ENCODE measurements at regions not wholly inside any gene's neighbourhood (a gene's known extent, or its start where the extent isn't known, plus 50 kb on each side); places are given as distances from the start of the nearest gene placed in this dataset.

DNA sequence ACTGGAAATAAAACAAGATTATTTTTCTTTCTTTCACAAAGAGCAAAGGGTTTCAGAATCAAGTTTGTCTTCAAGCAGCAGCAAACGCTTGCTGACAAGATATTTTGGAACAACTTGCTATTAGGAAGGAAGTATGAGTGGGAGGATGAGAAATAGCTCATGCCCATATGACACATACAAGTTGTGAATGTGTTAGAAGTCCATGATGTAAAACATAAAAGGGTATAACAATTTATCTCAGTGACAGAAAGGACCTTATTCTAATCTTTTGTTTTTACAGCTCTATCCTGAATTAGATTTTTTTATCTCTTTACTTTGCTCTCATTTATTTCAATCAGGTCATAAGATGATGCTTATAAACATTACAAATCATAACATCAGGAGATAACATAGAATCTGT, 516.6 kb upstream of the MEF2C start:
- TF ChIP-seq SNAI2 (CRISPR knock-in tag; IDR thresholded peaks at IDR 0.05) = no peak
- ATAC-seq = no peak

- TF ChIP-seq ISL1 (CRISPR knock-in tag; IDR thresholded peaks at IDR 0.05) = no peak
- TF ChIP-seq CREB5 (CRISPR knock-in tag; IDR thresholded peaks at IDR 0.05; ENCODE audit: low read depth) = no peak
- TF ChIP-seq, protein P1, sequence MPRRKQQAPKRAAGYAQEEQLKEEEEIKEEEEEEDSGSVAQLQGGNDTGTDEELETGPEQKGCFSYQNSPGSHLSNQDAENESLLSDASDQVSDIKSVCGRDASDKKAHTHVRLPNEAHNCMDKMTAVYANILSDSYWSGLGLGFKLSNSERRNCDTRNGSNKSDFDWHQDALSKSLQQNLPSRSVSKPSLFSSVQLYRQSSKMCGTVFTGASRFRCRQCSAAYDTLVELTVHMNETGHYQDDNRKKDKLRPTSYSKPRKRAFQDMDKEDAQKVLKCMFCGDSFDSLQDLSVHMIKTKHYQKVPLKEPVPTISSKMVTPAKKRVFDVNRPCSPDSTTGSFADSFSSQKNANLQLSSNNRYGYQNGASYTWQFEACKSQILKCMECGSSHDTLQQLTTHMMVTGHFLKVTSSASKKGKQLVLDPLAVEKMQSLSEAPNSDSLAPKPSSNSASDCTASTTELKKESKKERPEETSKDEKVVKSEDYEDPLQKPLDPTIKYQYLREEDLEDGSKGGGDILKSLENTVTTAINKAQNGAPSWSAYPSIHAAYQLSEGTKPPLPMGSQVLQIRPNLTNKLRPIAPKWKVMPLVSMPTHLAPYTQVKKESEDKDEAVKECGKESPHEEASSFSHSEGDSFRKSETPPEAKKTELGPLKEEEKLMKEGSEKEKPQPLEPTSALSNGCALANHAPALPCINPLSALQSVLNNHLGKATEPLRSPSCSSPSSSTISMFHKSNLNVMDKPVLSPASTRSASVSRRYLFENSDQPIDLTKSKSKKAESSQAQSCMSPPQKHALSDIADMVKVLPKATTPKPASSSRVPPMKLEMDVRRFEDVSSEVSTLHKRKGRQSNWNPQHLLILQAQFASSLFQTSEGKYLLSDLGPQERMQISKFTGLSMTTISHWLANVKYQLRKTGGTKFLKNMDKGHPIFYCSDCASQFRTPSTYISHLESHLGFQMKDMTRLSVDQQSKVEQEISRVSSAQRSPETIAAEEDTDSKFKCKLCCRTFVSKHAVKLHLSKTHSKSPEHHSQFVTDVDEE (CRISPR knock-in tag; IDR thresholded peaks at IDR 0.05) = no peak
- no peak for TF ChIP-seq SNAI2 (CRISPR knock-in tag; IDR thresholded peaks at IDR 0.05)
- TF ChIP-seq TCF4 (CRISPR knock-in tag; IDR thresholded peaks at IDR 0.05; ENCODE audit: borderline replicate concordance) = no peak
- no peak for TF ChIP-seq BACH2 (CRISPR knock-in tag; IDR thresholded peaks at IDR 0.05; ENCODE audit: borderline replicate concordance)
- no peak for TF ChIP-seq ARNTL (CRISPR knock-in tag; IDR thresholded peaks at IDR 0.05; ENCODE audit: borderline replicate concordance, low read depth)
- TF ChIP-seq ZFP3 (CRISPR knock-in tag; IDR thresholded peaks at IDR 0.05) = no peak
- no peak for TF ChIP-seq GLIS3 (CRISPR knock-in tag; IDR thresholded peaks at IDR 0.05)
- TF ChIP-seq ZFP30 (CRISPR knock-in tag; IDR thresholded peaks at IDR 0.05) = no peak
- no peak for TF ChIP-seq ZNF565 (CRISPR knock-in tag; conservative IDR thresholded peaks at IDR 0.05; ENCODE audit: low read depth)
- TF ChIP-seq POU6F1 (CRISPR knock-in tag; IDR thresholded peaks at IDR 0.05; ENCODE audit: borderline replicate concordance, low read depth) = no peak
- TF ChIP-seq CSDC2 (CRISPR knock-in tag; IDR thresholded peaks at IDR 0.05) = no peak
- ATAC-seq = no peak
Measured at GRCh38 chr5:89397096-89397495, 514.1 kb upstream of the MEF2C start.

- no peak for ATAC-seq
- no peak for TF ChIP-seq ZNF565 (CRISPR knock-in tag; conservative IDR thresholded peaks at IDR 0.05; ENCODE audit: low read depth)
- TF ChIP-seq ZNF70 (CRISPR knock-in tag; IDR thresholded peaks at IDR 0.05) = no peak
- no peak for TF ChIP-seq GLIS3 (CRISPR knock-in tag; IDR thresholded peaks at IDR 0.05)
- TF ChIP-seq SNAI2 (CRISPR knock-in tag; IDR thresholded peaks at IDR 0.05) = no peak
- no peak for TF ChIP-seq ARNTL (CRISPR knock-in tag; IDR thresholded peaks at IDR 0.05; ENCODE audit: borderline replicate concordance, low read depth)
- TF ChIP-seq, protein P1 (CRISPR knock-in tag; IDR thresholded peaks at IDR 0.05) = no peak
- no peak for TF ChIP-seq TCF4 (CRISPR knock-in tag; IDR thresholded peaks at IDR 0.05; ENCODE audit: borderline replicate concordance)
- TF ChIP-seq CSRNP3 (CRISPR knock-in tag; IDR thresholded peaks at IDR 0.05) = no peak
- no peak for TF ChIP-seq BACH2 (CRISPR knock-in tag; IDR thresholded peaks at IDR 0.05; ENCODE audit: borderline replicate concordance)
- TF ChIP-seq ZFP30 (CRISPR knock-in tag; IDR thresholded peaks at IDR 0.05) = no peak
- TF ChIP-seq ZC3H10 (CRISPR knock-in tag; IDR thresholded peaks at IDR 0.05) = no peak
- no peak for TF ChIP-seq TOX (CRISPR knock-in tag; IDR thresholded peaks at IDR 0.05; ENCODE audit: borderline replicate concordance)
- TF ChIP-seq RARB (CRISPR knock-in tag; IDR thresholded peaks at IDR 0.05) = no peak
- TF ChIP-seq OSR1 (CRISPR knock-in tag; IDR thresholded peaks at IDR 0.05) = no peak
Measured at GRCh38 chr5:89396278-89396954, 513.4 kb upstream of the MEF2C start.
